D721Med (cell line): ENCODE measurements at regions not wholly inside any gene's neighbourhood (a gene's known extent, or its start where the extent isn't known, plus 50 kb on each side); places are given as distances from the start of the nearest gene placed in this dataset.

Experiments
- DNase-seq: peaks from one replicate; pipeline ENCODE4 v3.0.0; 2011; ENCODE audit warnings: low spot score; ENCODE audit not compliant: insufficient read length
- FAIRE-seq: peaks from 2 replicates; lab custom pipeline; 2011; peaks lifted over from hg19 to GRCh38; lab: Jason Lieb, UNC
- TF ChIP-seq, protein P1 (sequence below): IDR thresholded peaks from 2 replicates; pipeline ENCODE4 v1.5.1; 2012; ENCODE audit warnings: mild to moderate bottlenecking, control low read depth; ENCODE audit not compliant: insufficient read depth; ENCODE audit errors: missing control alignments

DNA sequence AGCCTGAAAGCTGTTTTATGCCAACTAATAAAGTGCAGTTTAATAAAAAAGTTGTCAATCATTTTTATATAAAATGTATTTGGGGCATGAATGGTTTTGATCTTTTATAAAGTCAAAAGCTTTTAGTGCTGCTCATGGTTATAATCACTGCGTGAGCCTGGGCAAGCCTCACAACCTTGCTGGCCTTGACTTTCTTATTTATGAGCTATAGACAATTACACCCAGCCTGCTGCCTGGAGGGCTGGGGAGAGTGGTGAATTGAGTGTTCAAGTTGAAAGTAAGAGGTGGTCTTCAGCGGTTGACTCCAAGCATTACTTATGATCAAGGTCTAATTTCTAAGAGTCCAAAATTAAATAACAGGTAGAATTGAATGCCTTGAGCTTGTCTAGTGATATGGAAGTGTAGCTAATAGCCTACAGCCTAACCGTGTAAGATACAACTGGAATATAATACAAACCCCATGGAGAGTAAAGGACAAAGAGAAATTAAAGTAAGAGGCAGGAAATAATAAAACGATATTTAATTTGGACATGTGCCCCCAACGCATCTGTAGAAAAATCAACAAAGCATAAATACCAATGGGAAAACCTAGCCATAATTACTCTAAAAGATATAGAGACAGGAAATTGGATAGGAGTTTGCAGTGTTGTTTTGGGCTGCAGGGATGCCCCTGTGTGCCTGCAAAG is 106.0 kb upstream of the CYP1B1 start:
- FAIRE-seq (no peak), DNase-seq (no peak)
- TF ChIP-seq, protein P1, sequence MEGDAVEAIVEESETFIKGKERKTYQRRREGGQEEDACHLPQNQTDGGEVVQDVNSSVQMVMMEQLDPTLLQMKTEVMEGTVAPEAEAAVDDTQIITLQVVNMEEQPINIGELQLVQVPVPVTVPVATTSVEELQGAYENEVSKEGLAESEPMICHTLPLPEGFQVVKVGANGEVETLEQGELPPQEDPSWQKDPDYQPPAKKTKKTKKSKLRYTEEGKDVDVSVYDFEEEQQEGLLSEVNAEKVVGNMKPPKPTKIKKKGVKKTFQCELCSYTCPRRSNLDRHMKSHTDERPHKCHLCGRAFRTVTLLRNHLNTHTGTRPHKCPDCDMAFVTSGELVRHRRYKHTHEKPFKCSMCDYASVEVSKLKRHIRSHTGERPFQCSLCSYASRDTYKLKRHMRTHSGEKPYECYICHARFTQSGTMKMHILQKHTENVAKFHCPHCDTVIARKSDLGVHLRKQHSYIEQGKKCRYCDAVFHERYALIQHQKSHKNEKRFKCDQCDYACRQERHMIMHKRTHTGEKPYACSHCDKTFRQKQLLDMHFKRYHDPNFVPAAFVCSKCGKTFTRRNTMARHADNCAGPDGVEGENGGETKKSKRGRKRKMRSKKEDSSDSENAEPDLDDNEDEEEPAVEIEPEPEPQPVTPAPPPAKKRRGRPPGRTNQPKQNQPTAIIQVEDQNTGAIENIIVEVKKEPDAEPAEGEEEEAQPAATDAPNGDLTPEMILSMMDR: no peak

DNA sequence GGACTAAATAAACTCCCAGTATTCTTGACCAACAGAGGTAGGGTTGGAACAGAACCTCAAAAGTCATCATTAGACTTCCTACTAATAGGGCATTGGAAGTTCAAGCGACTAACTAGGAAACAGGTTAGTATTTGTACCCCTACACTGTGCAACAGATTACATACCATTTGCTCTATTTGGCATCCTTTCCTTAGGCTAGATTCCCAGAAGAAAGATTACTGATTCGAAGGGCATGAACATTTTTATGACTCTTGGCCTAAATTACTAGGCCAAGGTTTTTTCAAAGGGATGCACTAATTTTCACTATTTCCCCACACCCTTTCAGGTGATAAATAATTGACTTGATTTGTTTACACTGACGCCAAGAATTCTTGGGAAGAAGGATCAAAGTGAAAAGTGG is 104.8 kb upstream of the CYP1B1 start:
- no peak for FAIRE-seq
- DNase-seq: no peak
- TF ChIP-seq, protein P1: no peak

DNA sequence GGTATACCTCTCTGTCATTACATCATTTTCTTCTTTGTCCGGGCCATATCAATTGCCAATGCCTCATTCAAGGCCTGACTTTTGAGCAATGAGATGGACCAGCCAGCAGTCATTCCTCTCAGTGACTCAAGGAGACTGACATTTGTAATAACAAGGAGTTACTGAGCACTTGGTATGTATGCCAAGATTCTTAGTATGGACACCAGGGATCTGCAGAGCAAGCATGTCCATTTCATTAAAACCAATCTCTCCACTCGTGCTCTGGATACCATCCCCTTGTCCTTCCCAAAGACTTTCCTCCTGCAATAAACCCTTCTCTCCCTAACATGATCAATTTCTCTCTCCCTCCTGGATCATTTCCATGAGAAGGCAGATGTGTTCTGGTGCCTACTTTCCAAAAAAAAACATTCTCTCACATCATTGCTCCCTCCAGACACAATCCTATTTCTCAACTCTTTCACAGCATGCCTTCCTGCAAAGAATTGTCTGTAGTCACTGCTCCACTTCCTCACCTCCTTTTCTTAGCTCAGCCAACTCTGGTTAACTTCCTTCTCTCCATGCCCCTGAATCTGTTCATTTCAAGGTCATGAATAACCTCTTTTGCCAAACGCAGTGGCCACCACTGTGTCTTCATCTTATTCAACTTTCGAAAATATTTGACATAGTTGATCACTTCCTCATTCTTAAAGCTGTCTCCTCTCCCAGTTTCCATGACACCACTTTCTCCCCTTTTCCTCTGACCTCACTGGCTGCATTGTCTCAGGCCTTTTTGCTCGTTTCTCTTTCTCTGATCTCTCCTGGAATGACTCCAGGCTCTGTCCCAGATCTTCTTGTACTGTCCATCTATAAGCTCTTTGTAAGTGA is 102.8 kb upstream of the CYP1B1 start:
- DNase-seq (no peak), FAIRE-seq (no peak)
- TF ChIP-seq, protein P1: no peak

DNA sequence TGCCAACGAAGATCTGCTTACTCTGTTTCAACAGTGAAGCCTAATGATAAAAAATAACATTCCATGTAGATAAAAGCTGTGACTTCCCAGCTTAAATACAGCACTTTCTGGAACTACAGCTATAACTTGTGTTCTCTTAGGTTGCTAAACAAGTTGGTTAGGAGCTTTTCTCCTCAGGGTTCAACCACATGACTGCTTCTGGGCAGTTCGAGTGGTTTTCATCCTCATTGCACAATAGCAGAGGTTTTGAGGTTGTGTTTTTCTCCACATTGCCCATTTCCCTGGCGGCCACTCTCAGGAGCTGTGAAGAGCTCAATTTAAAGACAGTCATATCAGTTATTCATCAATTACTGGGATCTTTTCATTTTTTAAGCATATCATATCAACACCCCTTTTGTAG is 102.2 kb upstream of the CYP1B1 start:
- FAIRE-seq (no peak), DNase-seq (no peak)
- TF ChIP-seq, protein P1: no peak

DNA sequence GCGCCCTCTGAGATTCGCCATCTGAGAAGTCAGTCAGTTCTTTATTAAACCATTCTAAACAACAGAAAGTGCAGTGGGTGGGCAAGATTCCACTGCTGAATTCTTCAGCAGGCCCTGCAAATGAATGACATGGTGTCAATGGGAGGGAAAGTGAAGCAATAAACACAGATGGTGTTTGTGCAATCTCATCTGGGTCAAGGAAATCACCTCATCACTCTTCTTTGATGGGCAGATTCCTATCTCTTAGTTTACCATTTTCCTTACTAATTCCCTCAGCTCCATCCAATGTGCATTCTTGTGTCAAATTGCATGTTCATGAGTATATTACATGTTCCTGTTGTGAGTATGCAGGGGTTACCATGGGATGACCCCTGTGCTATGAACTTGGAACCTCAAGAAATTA is 100.7 kb upstream of the CYP1B1 start:
- FAIRE-seq (no peak), DNase-seq (no peak)
- TF ChIP-seq, protein P1: no peak

DNA sequence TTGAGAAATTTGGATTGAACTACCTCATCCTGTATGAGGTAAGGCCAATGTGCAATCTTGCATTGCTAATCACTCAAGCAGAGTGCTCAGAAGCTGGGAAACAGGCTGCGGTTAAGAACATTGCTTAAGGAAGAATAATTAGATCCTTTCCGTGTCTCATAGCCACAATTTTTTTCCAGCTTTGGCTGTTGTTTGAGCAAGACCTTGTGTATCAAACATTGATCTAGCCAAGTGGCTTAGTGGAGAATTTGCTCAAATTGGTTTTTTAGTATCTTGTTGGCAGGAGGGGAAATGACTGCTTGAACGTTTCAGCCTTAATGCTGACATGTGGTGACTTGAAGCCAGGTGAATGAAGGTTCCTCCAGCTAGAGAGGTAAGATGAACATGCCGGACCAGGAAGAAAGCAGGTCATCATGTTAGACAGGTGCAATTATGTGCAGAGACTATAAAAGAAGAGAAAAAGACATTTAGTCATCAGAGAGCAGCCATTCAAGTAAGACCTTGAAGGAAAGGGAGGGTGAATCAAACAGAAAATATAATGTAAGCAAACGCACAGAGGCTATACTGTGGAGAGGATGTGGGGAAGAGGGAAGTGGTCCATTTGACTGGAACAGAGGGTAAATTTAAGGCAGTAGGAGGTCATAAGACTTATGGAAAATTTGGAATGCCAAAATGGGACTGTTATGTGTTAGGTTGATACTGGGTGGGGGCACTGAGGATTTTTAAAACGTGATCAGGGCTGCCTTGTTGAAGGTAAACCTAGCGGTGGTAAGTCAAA is 98.9 kb upstream of the CYP1B1 start:
- FAIRE-seq: no peak
- TF ChIP-seq, protein P1: no peak
- no peak for DNase-seq
